BE2C (cell line): ENCODE measurements at regions not wholly inside any gene's neighbourhood (a gene's known extent, or its start where the extent isn't known, plus 50 kb on each side); places are given as distances from the start of the nearest gene placed in this dataset.

ENCODE experiments used
- DNase-seq: peaks from one replicate; pipeline ENCODE4 v3.0.0-alpha.2; 2020
- H3K27me3 ChIP-seq: fragments of 250-450 bp; sonication (Bioruptor Pico); 2 replicates; pipeline ENCODE4 v1.5.1; 2020; ENCODE audit warnings: mild to moderate bottlenecking
- H3K36me3 ChIP-seq: fragments of 250-450 bp; sonication (Bioruptor Pico); 2 replicates; pipeline ENCODE4 v1.5.1; 2020; ENCODE audit warnings: mild to moderate bottlenecking
- H3K4me1 ChIP-seq: fragments of 250-450 bp; sonication (Bioruptor Pico); 2 replicates; pipeline ENCODE4 v1.5.1; 2020
- H3K4me3 ChIP-seq: 2 replicates; pipeline ENCODE4 v1.5.1; 2011; ENCODE audit warnings: low read depth, low read length
- H3K9me3 ChIP-seq: fragments of 250-450 bp; sonication (Bioruptor Pico); 2 replicates; pipeline ENCODE4 v1.5.1; 2020
- CTCF ChIP-seq: IDR thresholded peaks from 2 replicates; pipeline ENCODE4 v1.5.1; 2012; ENCODE audit warnings: mild to moderate bottlenecking, low read depth, low read length

- DNase-seq, result no peak
- Histone ChIP-seq H3K4me3 (no peak overlapping the region), H3K9me3 (no peaks in the 10 kb centered on the region), H3K4me1 (peaks cover 9% of the 10 kb centered on the region), H3K27me3 (no peaks in the 10 kb centered on the region), H3K36me3 (no peaks in the 10 kb centered on the region)
- TF ChIP-seq CTCF, result no peak
Measured at GRCh38 chr11:123316003-123316402, 114.1 kb upstream of the GRAMD1B start.

- no peaks in the 10 kb centered on the region for H3K36me3 ChIP-seq
- H3K9me3 ChIP-seq, result no peaks in the 10 kb centered on the region
- H3K4me1 ChIP-seq, result peaks cover 9% of the 10 kb centered on the region
- no peak for TF ChIP-seq CTCF
- DNase-seq, result no peak
- no peaks in the 10 kb centered on the region for H3K27me3 ChIP-seq
- no peak overlapping the region for H3K4me3 ChIP-seq
Measured at GRCh38 chr11:123314972-123315371, 115.1 kb upstream of the GRAMD1B start.

- H3K4me1 ChIP-seq, result peaks cover 3% of the 10 kb centered on the region
- H3K4me3 ChIP-seq, result no peak overlapping the region
- DNase-seq, result no peak
- H3K36me3 ChIP-seq, result no peaks in the 10 kb centered on the region
- H3K27me3 ChIP-seq, result no peaks in the 10 kb centered on the region
- TF ChIP-seq CTCF, result no peak
- H3K9me3 ChIP-seq, result no peaks in the 10 kb centered on the region
Measured at GRCh38 chr11:123313262-123313661, 116.8 kb upstream of the GRAMD1B start.

GRCh38 chr11:123308077-123308476 lies 113.0 kb upstream of the CLMP start:
- Histone ChIP-seq H3K9me3 (no peaks in the 10 kb centered on the region), H3K27me3 (no peaks in the 10 kb centered on the region), H3K4me3 (no peak overlapping the region; the same call in 1 of the 2 replicates), H3K4me1 (peaks cover 17% of the 10 kb centered on the region), H3K36me3 (no peaks in the 10 kb centered on the region)
- DNase-seq, result peak; percentile 49
- no peak for TF ChIP-seq CTCF

- H3K27me3 ChIP-seq, result no peaks in the 10 kb centered on the region
- H3K36me3 ChIP-seq, result no peaks in the 10 kb centered on the region
- no peak for DNase-seq
- no peaks in the 10 kb centered on the region for H3K9me3 ChIP-seq
- H3K4me3 ChIP-seq, result no peak overlapping the region
- no peak for TF ChIP-seq CTCF
- peaks cover 17% of the 10 kb centered on the region for H3K4me1 ChIP-seq
Measured at GRCh38 chr11:123307276-123307675, 112.2 kb upstream of the CLMP start.

GRCh38 chr11:123306531-123306930 lies 111.5 kb upstream of the CLMP start:
- H3K27me3 ChIP-seq, result no peaks in the 10 kb centered on the region
- no peak overlapping the region for H3K4me3 ChIP-seq
- no peak for DNase-seq
- H3K9me3 ChIP-seq, result no peaks in the 10 kb centered on the region
- H3K4me1 ChIP-seq, result peaks cover 17% of the 10 kb centered on the region
- no peak for TF ChIP-seq CTCF
- no peaks in the 10 kb centered on the region for H3K36me3 ChIP-seq
